Neural progenitor cell (in vitro differentiated cells): ENCODE measurements at regions not wholly inside any gene's neighbourhood (a gene's known extent, or its start where the extent isn't known, plus 50 kb on each side); places are given as distances from the start of the nearest gene placed in this dataset.

ENCODE experiments used
- DNase-seq: peaks from one replicate; pipeline ENCODE4 v3.0.0-alpha.2; 2016; ENCODE audit warnings: low spot score
- H2AFZ ChIP-seq: fragments of 200-600 bp; sonication (generic); replicated peaks from 2 replicates; pipeline ENCODE4 v1.6.1; 2016; ENCODE audit warnings: antibody characterized with exemption
- H3F3A ChIP-seq: fragments of 200-600 bp; sonication (generic); 2 replicates; pipeline ENCODE4 v1.6.1; 2016; ENCODE audit warnings: antibody characterized with exemption, low read depth
- H3K27ac ChIP-seq: fragments of 200-600 bp; sonication (generic); 2 replicates; pipeline ENCODE4 v1.5.1; 2016; ENCODE audit warnings: mild to moderate bottlenecking
- H3K27me3 ChIP-seq: fragments of 200-600 bp; sonication (generic); 2 replicates; pipeline ENCODE4 v1.6.1; 2016; ENCODE audit warnings: mild to moderate bottlenecking, moderate library complexity
- H3K36me3 ChIP-seq: fragments of 200-600 bp; sonication (generic); 2 replicates; pipeline ENCODE4 v1.5.1; 2016
- H3K4me1 ChIP-seq: fragments of 200-600 bp; sonication (generic); 2 replicates; pipeline ENCODE4 v1.6.1; 2016; ENCODE audit warnings: mixed run types
- H3K4me2 ChIP-seq: fragments of 200-600 bp; sonication (generic); 2 replicates; pipeline ENCODE4 v1.6.1; 2016
- H3K4me3 ChIP-seq: fragments of 200-600 bp; sonication (generic); 2 replicates; pipeline ENCODE4 v1.5.1; 2016
- H3K79me2 ChIP-seq: fragments of 200-600 bp; sonication (generic); 2 replicates; pipeline ENCODE4 v1.6.1; 2016; ENCODE audit warnings: low read depth
- H3K9ac ChIP-seq: fragments of 200-600 bp; sonication (generic); 2 replicates; pipeline ENCODE4 v1.6.1; 2016
- H3K9me3 ChIP-seq: fragments of 200-600 bp; sonication (generic); 2 replicates; pipeline ENCODE4 v1.5.1; 2016; ENCODE audit warnings: low read depth
- H4K20me1 ChIP-seq: fragments of 200-600 bp; sonication (generic); 2 replicates; pipeline ENCODE4 v1.6.1; 2016; ENCODE audit warnings: low read depth
- H3K27ac Mint-ChIP-seq: 3 replicates; pipeline ENCODE4 v1.8.0; 2021; ENCODE audit warnings: mixed read lengths
- H3K27me3 Mint-ChIP-seq: 2 replicates; pipeline ENCODE4 v1.8.0; 2022; ENCODE audit warnings: low read depth, mild to moderate bottlenecking, inconsistent platforms, moderate library complexity, mixed read lengths; ENCODE audit not compliant: insufficient read depth
- H3K36me3 Mint-ChIP-seq: 3 replicates; pipeline ENCODE4 v1.8.0; 2021; ENCODE audit warnings: mixed read lengths
- H3K4me1 Mint-ChIP-seq: 3 replicates; pipeline ENCODE4 v1.8.0; 2021; ENCODE audit warnings: mixed read lengths
- H3K4me3 Mint-ChIP-seq: 3 replicates; pipeline ENCODE4 v1.8.0; 2021; ENCODE audit warnings: mild to moderate bottlenecking, moderate library complexity, mixed read lengths
- H3K9me3 Mint-ChIP-seq: 3 replicates; pipeline ENCODE4 v1.8.0; 2020; ENCODE audit warnings: mixed read lengths
- CTCF ChIP-seq: fragments of 200-600 bp; sonication (generic); IDR thresholded peaks from 2 replicates; pipeline ENCODE4 v1.5.1; 2017; ENCODE audit warnings: antibody characterized with exemption, mild to moderate bottlenecking
- EZH2 ChIP-seq: fragments of 200-600 bp; sonication (generic); IDR thresholded peaks from 2 replicates; pipeline ENCODE4 v1.6.1; 2017; ENCODE audit warnings: antibody characterized with exemption, mild to moderate bottlenecking, moderate library complexity
- EZH2phosphoT487 ChIP-seq: fragments of 200-600 bp; sonication (generic); IDR thresholded peaks from 2 replicates; pipeline ENCODE4 v1.6.1; 2017; ENCODE audit warnings: antibody characterized with exemption

GRCh38 chr7:86479144-86479543 is 164.6 kb upstream of the GRM3 start:
- Histone ChIP-seq H3K79me2 (no peaks in the 10 kb centered on the region), H3K27ac (no peak overlapping the region), H3K9me3 (no peaks in the 10 kb centered on the region), H3F3A (no peaks in the 10 kb centered on the region), H3K27me3 (no peaks in the 10 kb centered on the region), H3K4me3 (no peak overlapping the region), H3K4me2 (no peak overlapping the region), H3K36me3 (no peaks in the 10 kb centered on the region), H4K20me1 (no peaks in the 10 kb centered on the region), H3K9ac (no peak overlapping the region), H3K4me1 (no peaks in the 10 kb centered on the region), H2AFZ (peak overlapping the region; percentile 44)
- Mint-ChIP-seq H3K4me3 (no peak overlapping the region), H3K36me3 (no peaks in the 10 kb centered on the region), H3K9me3 (no peaks in the 10 kb centered on the region), H3K27me3 (peaks cover 2% of the 10 kb centered on the region), H3K4me1 (no peaks in the 10 kb centered on the region), H3K27ac (no peak overlapping the region)
- no peak for TF ChIP-seq EZH2phosphoT487
- TF ChIP-seq CTCF: no peak
- no peak for TF ChIP-seq EZH2
- DNase-seq: no peak

GRCh38 chr7:86477343-86477935 is 166.3 kb upstream of the GRM3 start:
- H3K9ac ChIP-seq: no peak overlapping the region
- H4K20me1 ChIP-seq: no peaks in the 10 kb centered on the region
- no peaks in the 10 kb centered on the region for H3K27me3 ChIP-seq
- no peaks in the 10 kb centered on the region for H3K9me3 Mint-ChIP-seq
- H3K79me2 ChIP-seq: no peaks in the 10 kb centered on the region
- no peak overlapping the region for H3K27ac Mint-ChIP-seq
- H3K4me1 Mint-ChIP-seq: peaks cover 6% of the 10 kb centered on the region
- H3K4me1 ChIP-seq: no peaks in the 10 kb centered on the region
- no peak overlapping the region for H3K4me2 ChIP-seq
- H3K9me3 ChIP-seq: no peaks in the 10 kb centered on the region
- H3K36me3 Mint-ChIP-seq: no peaks in the 10 kb centered on the region
- no peak for DNase-seq
- no peak overlapping the region for H3K27ac ChIP-seq
- H2AFZ ChIP-seq: no peak overlapping the region
- H3F3A ChIP-seq: no peaks in the 10 kb centered on the region
- peaks cover 2% of the 10 kb centered on the region for H3K27me3 Mint-ChIP-seq
- no peak overlapping the region for H3K4me3 ChIP-seq
- no peak overlapping the region for H3K4me3 Mint-ChIP-seq
- H3K36me3 ChIP-seq: no peaks in the 10 kb centered on the region
- TF ChIP-seq CTCF: no peak
- no peak for TF ChIP-seq EZH2
- TF ChIP-seq EZH2phosphoT487: no peak

GRCh38 chr7:86470763-86471162 is 172.9 kb upstream of the GRM3 start:
- no peak overlapping the region for H3K4me3 Mint-ChIP-seq
- Histone ChIP-seq H3K9ac (no peak overlapping the region), H3K4me3 (no peak overlapping the region), H4K20me1 (no peaks in the 10 kb centered on the region), H3K4me1 (no peaks in the 10 kb centered on the region), H3K4me2 (no peak overlapping the region), H3K27ac (no peak overlapping the region), H3K79me2 (no peaks in the 10 kb centered on the region), H3K36me3 (no peaks in the 10 kb centered on the region), H3F3A (no peaks in the 10 kb centered on the region), H3K27me3 (no peaks in the 10 kb centered on the region), H3K9me3 (no peaks in the 10 kb centered on the region), H2AFZ (no peak overlapping the region)
- no peak for DNase-seq
- no peaks in the 10 kb centered on the region for H3K36me3 Mint-ChIP-seq
- H3K27me3 Mint-ChIP-seq: peaks cover 2% of the 10 kb centered on the region
- TF ChIP-seq CTCF: no peak
- no peak for TF ChIP-seq EZH2phosphoT487
- no peak for TF ChIP-seq EZH2
- H3K27ac Mint-ChIP-seq: no peak overlapping the region
- peaks cover 6% of the 10 kb centered on the region for H3K4me1 Mint-ChIP-seq
- no peaks in the 10 kb centered on the region for H3K9me3 Mint-ChIP-seq
